H1 (cell line): ENCODE measurements at regions not wholly inside any gene's neighbourhood (a gene's known extent, or its start where the extent isn't known, plus 50 kb on each side); places are given as distances from the start of the nearest gene placed in this dataset.

ENCODE experiments used
- CTCF ChIA-PET: fragments of 300-600 bp; sonication (Branson Sonifier 250); formaldehyde crosslinking; loops from one replicate; lab custom pipeline; 2021; ENCODE audit not compliant: partially characterized antibody; lab: Charles Lee
- POLR2A ChIA-PET: fragments of 300-600 bp; sonication (Branson Sonifier 250); formaldehyde crosslinking; loops from one replicate; lab custom pipeline; 2021; ENCODE audit warnings: inconsistent platforms; ENCODE audit not compliant: partially characterized antibody; lab: Charles Lee
- DNase-seq, 2 experiments: peaks; one replicate each; pipeline versions ENCODE4 v3.0.0 to v3.0.0-alpha.2; 2010 to 2022; ENCODE audit warnings: low spot score in 2 of 2, low read depth in 1 of 2, mixed read lengths in 1 of 2
- FAIRE-seq: peaks from 2 replicates; lab custom pipeline; 2011; peaks lifted over from hg19 to GRCh38; lab: Jason Lieb, UNC
- H2AFZ ChIP-seq: 2 replicates; pipeline ENCODE4 v1.8.1; 2012; ENCODE audit warnings: low read length, inconsistent platforms
- H2AK5ac ChIP-seq: 2 replicates; pipeline ENCODE4 v1.6.1; 2013; ENCODE audit warnings: low read depth, low read length
- H2BK120ac ChIP-seq: replicated peaks from 2 replicates; pipeline ENCODE3; 2013; ENCODE audit warnings: low read depth, low read length, inconsistent platforms
- H2BK12ac ChIP-seq: 2 replicates; pipeline ENCODE4 v1.6.1; 2013; ENCODE audit warnings: low read depth, low read length
- H2BK15ac ChIP-seq: 2 replicates; pipeline ENCODE4 v1.6.1; 2013; ENCODE audit warnings: low read length
- H2BK20ac ChIP-seq: 2 replicates; pipeline ENCODE4 v1.6.1; 2013; ENCODE audit warnings: low read length
- H2BK5ac ChIP-seq: 2 replicates; pipeline ENCODE4 v1.6.1; 2013; ENCODE audit warnings: low read depth, low read length
- H3K14ac ChIP-seq: 2 replicates; pipeline ENCODE4 v1.6.1; 2013; ENCODE audit warnings: inconsistent platforms; ENCODE audit not compliant: insufficient read length
- H3K18ac ChIP-seq: 2 replicates; pipeline ENCODE4 v1.6.1; 2013; ENCODE audit warnings: low read length; ENCODE audit errors: extremely low read depth
- H3K23ac ChIP-seq: 2 replicates; pipeline ENCODE4 v1.6.1; 2013; ENCODE audit warnings: inconsistent platforms; ENCODE audit not compliant: insufficient read length
- H3K23me2 ChIP-seq: 2 replicates; pipeline ENCODE4 v1.6.1; 2013; ENCODE audit warnings: low read depth, low read length
- H3K27ac ChIP-seq: 2 replicates; pipeline ENCODE4 v1.6.1; 2011; ENCODE audit warnings: low read depth, low read length, inconsistent platforms
- H3K27me3 ChIP-seq, 4 experiments: replicated peaks in 1 of 4; 1 replicate in 1 of 4; 2 replicates in 3 of 4; pipeline versions ENCODE4 v1.6.1 to v1.8.1; 2011 to 2013; ENCODE audit warnings: low read length in 3 of 4, mild to moderate bottlenecking in 3 of 4, inconsistent platforms in 2 of 4, mixed read lengths in 2 of 4, moderate library complexity in 1 of 4; ENCODE audit not compliant: control insufficient read depth in 3 of 4, insufficient read depth in 3 of 4; ENCODE audit errors: extremely low read depth in 1 of 4
- H3K36me3 ChIP-seq, 4 experiments: 2 replicates each; pipeline versions ENCODE4 v1.6.1 to v1.8.1; 2011 to 2013; ENCODE audit warnings: mild to moderate bottlenecking in 4 of 4, low read length in 3 of 4, moderate library complexity in 2 of 4, control low read depth in 1 of 4, inconsistent platforms in 1 of 4; ENCODE audit not compliant: insufficient read depth in 4 of 4, control insufficient read depth in 2 of 4
- H3K4ac ChIP-seq: replicated peaks from 2 replicates; pipeline ENCODE3; 2013; ENCODE audit warnings: low read length, low read depth, mixed read lengths, inconsistent platforms; ENCODE audit not compliant: insufficient read length
- H3K4me1 ChIP-seq, 4 experiments: replicated peaks in 1 of 4; 1 replicate in 1 of 4; 2 replicates in 3 of 4; pipeline versions ENCODE4 v1.6.1 to v1.8.1; 2011 to 2013; ENCODE audit warnings: low read length in 3 of 4, inconsistent platforms in 2 of 4, mixed read lengths in 1 of 4; ENCODE audit not compliant: insufficient read depth in 4 of 4, control insufficient read depth in 3 of 4
- H3K4me2 ChIP-seq, 2 experiments: 2 replicates each; pipeline versions ENCODE4 v1.6.1 to v1.8.1; 2011 to 2013; ENCODE audit warnings: low read depth in 2 of 2, low read length in 2 of 2, control low read depth in 1 of 2, inconsistent platforms in 1 of 2, mild to moderate bottlenecking in 1 of 2; ENCODE audit not compliant: insufficient read depth in 1 of 2
- H3K4me3 ChIP-seq, 4 experiments: fragments of 200-600, 300-600 bp in 1 of 4; sonication (generic), shearing (Covaris generic), sonication (Bioruptor Twin) in 1 of 4; 2 replicates each; pipeline versions ENCODE4 v1.5.1 to v1.8.1; 2011 to 2016; ENCODE audit warnings: low read length in 4 of 4, low read depth in 3 of 4, control low read depth in 2 of 4, inconsistent platforms in 2 of 4, mild to moderate bottlenecking in 2 of 4, mixed read lengths in 1 of 4, moderate library complexity in 1 of 4; ENCODE audit not compliant: insufficient read depth in 2 of 4; ENCODE audit errors: extremely low read depth in 1 of 4
- H3K56ac ChIP-seq: replicated peaks from 2 replicates; pipeline ENCODE3; 2013; ENCODE audit warnings: low read depth, mild to moderate bottlenecking, mixed read lengths, low read length, inconsistent platforms; ENCODE audit not compliant: insufficient read length
- H3K79me1 ChIP-seq: 2 replicates; pipeline ENCODE4 v1.6.1; 2013; ENCODE audit warnings: low read depth, low read length, control low read depth
- H3K79me2 ChIP-seq, 2 experiments: 2 replicates each; pipeline versions ENCODE4 v1.6.1 to v1.8.1; 2012 to 2013; ENCODE audit warnings: low read length in 2 of 2, mild to moderate bottlenecking in 2 of 2, inconsistent platforms in 1 of 2; ENCODE audit not compliant: insufficient read depth in 2 of 2, control insufficient read depth in 1 of 2
- H3K9ac ChIP-seq, 4 experiments: replicated peaks in 1 of 4; 1 replicate in 1 of 4; 2 replicates in 3 of 4; pipeline versions ENCODE4 v1.6.1 to v1.8.1; 2011 to 2013; ENCODE audit warnings: low read depth in 3 of 4, low read length in 3 of 4, control low read depth in 2 of 4, mild to moderate bottlenecking in 2 of 4, moderate library complexity in 2 of 4, inconsistent platforms in 1 of 4; ENCODE audit errors: extremely low read depth in 1 of 4
- H3K9me3 ChIP-seq, 2 experiments: 2 replicates each; pipeline versions ENCODE4 v1.6.1 to v1.8.1; 2012 to 2013; ENCODE audit warnings: mild to moderate bottlenecking in 2 of 2, moderate library complexity in 2 of 2, control low read depth in 1 of 2, inconsistent platforms in 1 of 2, low read depth in 1 of 2, low read length in 1 of 2, mixed read lengths in 1 of 2; ENCODE audit not compliant: insufficient read depth in 2 of 2
- H4K20me1 ChIP-seq, 2 experiments: replicated peaks in 1 of 2; 2 replicates each; pipeline versions ENCODE3 to v1.8.1; 2011 to 2013; ENCODE audit warnings: inconsistent platforms in 2 of 2, low read length in 2 of 2, mild to moderate bottlenecking in 1 of 2; ENCODE audit not compliant: insufficient read depth in 2 of 2, control insufficient read depth in 1 of 2
- H4K5ac ChIP-seq: 2 replicates; pipeline ENCODE4 v1.6.1; 2013; ENCODE audit warnings: low read length, low read depth, mixed read lengths, inconsistent platforms; ENCODE audit not compliant: insufficient read length
- H4K8ac ChIP-seq: 2 replicates; pipeline ENCODE4 v1.8.0; 2013; ENCODE audit warnings: mild to moderate bottlenecking, moderate library complexity, low read length, inconsistent platforms; ENCODE audit not compliant: insufficient read depth; ENCODE audit errors: extremely low read depth
- H4K91ac ChIP-seq: replicated peaks from 2 replicates; pipeline ENCODE3; 2013; ENCODE audit warnings: low read length, mixed read lengths, inconsistent platforms; ENCODE audit not compliant: insufficient read length
- BRCA1 ChIP-seq: IDR thresholded peaks from 2 replicates; pipeline ENCODE4 v1.6.1; 2012; ENCODE audit warnings: low read depth, low read length, improper control_type of control experiment
- CBX5 ChIP-seq: fragments of 300-800, 300-1000 bp; sonication (generic); IDR thresholded peaks from 2 replicates; pipeline ENCODE4 v1.7.1; 2016; ENCODE audit warnings: antibody characterized with exemption, low read length, low read depth
- EZH2 ChIP-seq: fragments of 200-600 bp; sonication (generic); IDR thresholded peaks from 2 replicates; pipeline ENCODE4 v1.7.1; 2012; ENCODE audit warnings: low read depth, mild to moderate bottlenecking, moderate library complexity, low read length, inconsistent platforms; ENCODE audit not compliant: severe bottlenecking
- HDAC2 ChIP-seq, 2 experiments: fragments of 300-600 bp in 1 of 2; sonication (generic) in 1 of 2; IDR thresholded peaks; 2 replicates each; pipeline ENCODE4 v1.6.1; 2011 to 2012; ENCODE audit warnings: low read depth in 2 of 2, low read length in 2 of 2, mild to moderate bottlenecking in 2 of 2, moderate library complexity in 2 of 2, borderline replicate concordance in 1 of 2, inconsistent platforms in 1 of 2
- KDM1A ChIP-seq: fragments of 200-600, 300-600 bp; sonication (generic); IDR thresholded peaks from 2 replicates; pipeline ENCODE4 v1.7.1; 2016; ENCODE audit warnings: mild to moderate bottlenecking, low read length, borderline replicate concordance
- KDM4A ChIP-seq: IDR thresholded peaks from one replicate; pipeline ENCODE4 v1.7.1; 2012; ENCODE audit warnings: low read depth, mild to moderate bottlenecking, moderate library complexity, low read length, inconsistent platforms; ENCODE audit not compliant: severe bottlenecking
- NRF1 ChIP-seq: IDR thresholded peaks from 2 replicates; pipeline ENCODE4 v1.6.1; 2011; ENCODE audit warnings: mild to moderate bottlenecking, low read depth, low read length, improper control_type of control experiment
- PHF8 ChIP-seq: fragments of 200-600 bp; sonication (generic); conservative IDR thresholded peaks from 2 replicates; pipeline ENCODE4 v1.7.1; 2012; ENCODE audit warnings: low read depth, mild to moderate bottlenecking, inconsistent platforms, low read length, moderate library complexity
- POLR2AphosphoS5 ChIP-seq: IDR thresholded peaks from 2 replicates; pipeline ENCODE4 v1.6.1; 2011; ENCODE audit warnings: low read depth, low read length
- POU5F1 ChIP-seq: IDR thresholded peaks from 2 replicates; pipeline ENCODE4 v1.6.1; 2011; ENCODE audit warnings: low read depth, mild to moderate bottlenecking, low read length, moderate library complexity
- RNF2 ChIP-seq: fragments of 200-900, 300-1000 bp; sonication (generic); IDR thresholded peaks from 2 replicates; pipeline ENCODE4 v1.7.1; 2016; ENCODE audit warnings: borderline replicate concordance, low read depth, mild to moderate bottlenecking, antibody characterized with exemption, low read length; ENCODE audit not compliant: poor library complexity, severe bottlenecking; ENCODE audit errors: missing control alignments
- SIRT6 ChIP-seq: IDR thresholded peaks from one replicate; pipeline ENCODE4 v1.7.1; 2012; ENCODE audit warnings: low read length, inconsistent platforms
- SP1 ChIP-seq: IDR thresholded peaks from 2 replicates; pipeline ENCODE4 v1.6.1; 2011; ENCODE audit warnings: low read depth, low read length
- SRF ChIP-seq: IDR thresholded peaks from 2 replicates; pipeline ENCODE4 v1.6.1; 2011; ENCODE audit warnings: mild to moderate bottlenecking, low read depth, low read length, moderate library complexity
- TBP ChIP-seq: IDR thresholded peaks from 2 replicates; pipeline ENCODE4 v1.6.1; 2011; ENCODE audit warnings: low read depth, low read length, improper control_type of control experiment
- TCF12 ChIP-seq: IDR thresholded peaks from 2 replicates; pipeline ENCODE4 v1.6.1; 2011; ENCODE audit warnings: low read depth, mild to moderate bottlenecking, low read length
- WGBS, 2 experiments: shearing (Covaris generic) in 1 of 2; methylation state at CpG; one replicate each; pipeline versions ENCODE4 v1.1.6 to v1.1.7; 2013 to 2015; ENCODE audit warnings: low lambda C conversion rate in 2 of 2, mixed read lengths in 2 of 2, inconsistent platforms in 1 of 2, low coverage in 1 of 2, missing lambda C conversion rate in 1 of 2; ENCODE audit not compliant: insufficient replicate concordance in 2 of 2, insufficient coverage in 1 of 2, insufficient read length in 1 of 2; ENCODE audit errors: extremely low coverage in 1 of 2, missing lambda C conversion rate in 1 of 2; 5-methylcytosine and 5-hydroxymethylcytosine counted together

GRCh38 chr21:17257784-17258183 is 255.1 kb upstream of the CXADR start:
- Histone ChIP-seq H2BK15ac (no peak overlapping the region), H4K8ac (no peak overlapping the region), H3K4me1 (no peaks in the 10 kb centered on the region), H3K14ac (no peak overlapping the region), H3K18ac (no peak overlapping the region), H3K56ac (no peak overlapping the region), H3K23ac (no peak overlapping the region), H3K4ac (no peak overlapping the region), H2AK5ac (no peak overlapping the region), H2BK5ac (no peak overlapping the region), H3K9me3 (no peaks in the 10 kb centered on the region), H4K91ac (no peak overlapping the region), H2AFZ (no peak overlapping the region), H2BK20ac (no peak overlapping the region), H3K9ac (no peak overlapping the region), H3K23me2 (no peaks in the 10 kb centered on the region), H3K27ac (no peak overlapping the region), H3K79me1 (no peaks in the 10 kb centered on the region), H3K4me2 (no peak overlapping the region), H2BK120ac (no peak overlapping the region), H3K79me2 (no peaks in the 10 kb centered on the region), H4K20me1 (no peaks in the 10 kb centered on the region), H3K4me3 (no peak overlapping the region), H3K27me3 (no peaks in the 10 kb centered on the region), H2BK12ac (no peak overlapping the region), H3K36me3 (no peaks in the 10 kb centered on the region), H4K5ac (no peak overlapping the region)
- no peak for FAIRE-seq
- no peak for DNase-seq
- ChIA-PET POLR2A (no interaction called here), CTCF (no interaction called here)
- WGBS, 2 experiments, result 96% methylated on average over 1 of the region's 1 CpG; no CpG with 5 or more reads in 1 of the 2 experiments
- TF ChIP-seq CBX5 (no peak), PHF8 (no peak), HDAC2 (IDR thresholded peaks at IDR 0.05; ENCODE audit: borderline replicate concordance in 1 of 2, low read depth in 2 of 2, low read length in 2 of 2) (no peak), TCF12 (no peak), SRF (no peak), KDM4A (no peak), SP1 (no peak), POU5F1 (no peak), TBP (no peak), KDM1A (no peak), POLR2AphosphoS5 (no peak), NRF1 (no peak), RNF2 (no peak), BRCA1 (no peak), SIRT6 (no peak), EZH2 (no peak)
